ENCODE measurements at regions not wholly inside any gene's neighbourhood (a gene's known extent, or its start where the extent isn't known, plus 50 kb on each side); places are given as distances from the start of the nearest gene placed in this dataset.

DNA sequence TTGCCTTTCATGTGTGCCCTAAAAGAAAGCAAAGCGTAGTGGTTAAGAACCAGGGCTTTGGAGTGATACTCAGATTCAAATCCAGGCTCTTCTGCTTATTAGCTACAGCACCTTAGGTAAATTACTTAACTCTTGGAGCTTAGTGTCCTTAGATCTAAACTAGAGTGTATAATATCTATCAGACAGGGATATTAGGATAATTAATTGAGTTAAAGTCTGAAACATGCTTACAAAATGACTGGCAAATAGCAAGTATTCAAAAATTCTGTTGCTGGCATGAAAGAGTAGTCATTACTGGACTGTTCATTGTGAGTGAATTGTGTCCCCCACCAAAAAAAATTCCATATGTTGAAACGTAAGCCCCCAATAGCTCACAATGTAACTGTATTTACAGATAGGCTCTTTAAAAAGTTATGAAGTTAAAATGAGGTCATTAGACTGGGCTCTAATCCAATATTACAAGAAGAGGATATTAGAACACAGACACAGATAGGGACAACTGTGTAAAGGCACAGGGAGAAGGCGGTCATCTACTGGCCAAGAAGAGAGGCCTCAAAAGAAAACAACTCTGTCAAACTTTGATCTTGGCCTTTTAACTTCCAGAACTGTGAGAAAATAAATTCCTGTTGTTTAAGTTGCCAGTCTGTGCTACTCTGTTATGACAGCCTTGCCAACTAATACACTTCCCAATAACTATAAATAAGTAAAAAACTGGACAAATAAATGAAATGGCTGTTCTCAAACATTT lies 60.4 kb upstream of the LRRC3B start:
- TF ChIP-seq POLR2AphosphoS5 (IDR thresholded peaks at IDR 0.05; ENCODE audit: low read depth, low read length) (no peak), TEAD4 (IDR thresholded peaks at IDR 0.05; ENCODE audit: low read depth, low read length) (no peak), POLR2A (IDR thresholded peaks at IDR 0.05; ENCODE audit: control extremely low read depth in 1 of 2, low read depth in 2 of 2, low read length in 2 of 2) (no peak)
